T-cell (primary cell): ENCODE measurements at regions not wholly inside any gene's neighbourhood (a gene's known extent, or its start where the extent isn't known, plus 50 kb on each side); places are given as distances from the start of the nearest gene placed in this dataset.

Experiments
- ATAC-seq, 4 experiments: fragments of 200-7000 bp in 3 of 4; fragments of 150-1000 bp in 1 of 4; cut with Tn5 transposase; replicated peaks in 1 of 4; 1 replicate in 3 of 4; 2 replicates in 1 of 4; pipeline ENCODE4 v1.10.0; 2021; ENCODE audit warnings: moderate library complexity in 3 of 4, mild to moderate bottlenecking in 2 of 4, moderate number of reproducible peaks in 1 of 4
- CTCF ChIA-PET, 2 donors: fragments of 300-600 bp; sonication (Branson Sonifier 250); formaldehyde crosslinking; loops; one replicate each; lab custom pipeline; 2022; ENCODE audit warnings: antibody characterized with exemption in 2 of 2; lab: Charles Lee
- POLR2A ChIA-PET, 2 donors: fragments of 300-600 bp; sonication (Branson Sonifier 250); formaldehyde crosslinking; loops; one replicate each; lab custom pipeline; 2022; ENCODE audit warnings: antibody characterized with exemption in 2 of 2; lab: Charles Lee
- DNase-seq, 35 experiments: peaks; one replicate each; pipeline versions ENCODE4 v3.0.0 to v3.0.0-alpha.2; 2013 to 2023
- H3K27ac ChIP-seq: one replicate; pipeline ENCODE4 v1.5.1; 2013; ENCODE audit warnings: low read length
- H3K27me3 ChIP-seq, 2 experiments: replicated peaks in 1 of 2; 1 replicate in 1 of 2; 2 replicates in 1 of 2; pipeline versions ENCODE4 v1.6.1 to v1.7.0; 2013; ENCODE audit warnings: low read length in 1 of 2, mixed read lengths in 1 of 2; ENCODE audit not compliant: control insufficient read depth in 2 of 2, insufficient read depth in 2 of 2; ENCODE audit errors: extremely low read depth in 1 of 2
- H3K36me3 ChIP-seq, 2 donors: 1 replicate in 1 of 2; 2 replicates in 1 of 2; pipeline versions ENCODE4 v1.6.1 to v1.7.0; 2013; ENCODE audit warnings: low read length in 1 of 2; ENCODE audit not compliant: control insufficient read depth in 2 of 2, insufficient read depth in 1 of 2; ENCODE audit errors: extremely low read depth in 1 of 2
- H3K4me1 ChIP-seq, 2 experiments: 1 replicate in 1 of 2; 2 replicates in 1 of 2; pipeline versions ENCODE4 v1.6.1 to v1.7.0; 2013; ENCODE audit warnings: low read length in 2 of 2, mixed read lengths in 1 of 2; ENCODE audit not compliant: insufficient read depth in 2 of 2, control insufficient read depth in 1 of 2; ENCODE audit errors: extremely low read depth in 1 of 2
- H3K4me3 ChIP-seq, 2 donors: 1 replicate in 1 of 2; 2 replicates in 1 of 2; pipeline versions ENCODE4 v1.5.1 to v1.7.0; 2013; ENCODE audit warnings: mild to moderate bottlenecking in 2 of 2, low read length in 1 of 2, moderate library complexity in 1 of 2; ENCODE audit not compliant: control insufficient read depth in 1 of 2; ENCODE audit errors: extremely low read depth in 1 of 2
- H3K9me3 ChIP-seq: 2 replicates; pipeline ENCODE4 v1.7.0; 2013
- H3K27ac Mint-ChIP-seq, 2 donors: one replicate each; pipeline ENCODE4 v1.8.0; 2020 to 2021; ENCODE audit warnings: mild to moderate bottlenecking in 2 of 2, mixed read lengths in 2 of 2
- H3K27me3 Mint-ChIP-seq, 2 donors: one replicate each; pipeline ENCODE4 v1.8.0; 2021 to 2022; ENCODE audit warnings: mixed read lengths in 2 of 2
- H3K36me3 Mint-ChIP-seq: one replicate; pipeline ENCODE4 v1.8.0; 2021; ENCODE audit warnings: mixed read lengths
- H3K4me1 Mint-ChIP-seq, 3 donors: one replicate each; pipeline ENCODE4 v1.8.0; 2020 to 2022; ENCODE audit warnings: mixed read lengths in 3 of 3, mild to moderate bottlenecking in 1 of 3
- H3K4me3 Mint-ChIP-seq, 3 donors: one replicate each; pipeline ENCODE4 v1.8.0; 2020 to 2022; ENCODE audit warnings: mild to moderate bottlenecking in 3 of 3, mixed read lengths in 3 of 3, moderate library complexity in 3 of 3
- H3K9me3 Mint-ChIP-seq, 3 donors: one replicate each; pipeline ENCODE4 v1.8.0; 2020 to 2022; ENCODE audit warnings: mixed read lengths in 3 of 3
- WGBS: methylation state at CpG from one replicate; pipeline ENCODE4 v1.1.5; 2013; ENCODE audit warnings: missing lambda C conversion rate; ENCODE audit not compliant: insufficient coverage; 5-methylcytosine and 5-hydroxymethylcytosine counted together

DNA sequence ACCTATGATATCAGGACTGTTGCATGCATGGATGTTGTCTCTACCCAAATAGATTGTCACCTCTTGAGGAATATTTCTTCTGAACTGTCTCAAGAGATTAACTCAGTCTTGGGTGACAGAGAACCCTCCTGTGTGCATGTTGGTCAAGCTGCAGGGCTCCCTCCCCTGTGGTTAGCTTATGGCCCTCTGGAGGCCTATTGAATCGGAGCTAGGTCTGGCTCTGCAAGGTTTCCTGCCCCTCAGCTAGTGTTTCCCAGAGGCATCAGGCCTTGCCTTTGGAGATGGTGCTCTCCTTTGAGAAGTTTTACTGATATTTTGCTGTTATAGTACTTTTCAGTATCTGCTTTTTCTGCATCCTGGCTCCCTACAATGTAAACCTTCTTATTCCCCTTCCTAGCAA is 769.2 kb upstream of the FAM98A start:
- ATAC-seq (no peak), DNase-seq (no peak)
- H3K27ac Mint-ChIP-seq = no peak overlapping the region
- Histone ChIP-seq H3K4me3 (no peak overlapping the region), H3K9me3 (no peaks in the 10 kb centered on the region), H3K27ac (no peak overlapping the region), H3K36me3 (no peaks in the 10 kb centered on the region), H3K4me1 (no peaks in the 10 kb centered on the region), H3K27me3 (no peaks in the 10 kb centered on the region)
- H3K27me3 Mint-ChIP-seq = no peaks in the 10 kb centered on the region
- no CpG with 5 or more reads among the region's 1 CpG for WGBS
- H3K4me3 Mint-ChIP-seq = no peak overlapping the region
- H3K4me1 Mint-ChIP-seq = no peaks in the 10 kb centered on the region
- POLR2A ChIA-PET = no interaction called here
- CTCF ChIA-PET = no interaction called here
- peaks cover 0 to 16% (median 3%) of the 10 kb centered on the region in 3 donors for H3K9me3 Mint-ChIP-seq
- H3K36me3 Mint-ChIP-seq = no peaks in the 10 kb centered on the region

GRCh38 chr2:34365932-34366331 is 766.8 kb upstream of the FAM98A start:
- CTCF ChIA-PET = no interaction called here
- H3K36me3 ChIP-seq = no peaks in the 10 kb centered on the region
- no peaks in the 10 kb centered on the region for H3K27me3 ChIP-seq
- H3K9me3 ChIP-seq = no peaks in the 10 kb centered on the region
- POLR2A ChIA-PET = no interaction called here
- H3K27me3 Mint-ChIP-seq = no peaks in the 10 kb centered on the region
- no peak overlapping the region for H3K4me3 ChIP-seq
- no peaks in the 10 kb centered on the region for H3K4me1 ChIP-seq
- no peak for DNase-seq
- no peak overlapping the region for H3K27ac Mint-ChIP-seq
- WGBS = no CpG with 5 or more reads among the region's 3 CpGs
- peaks cover 0 to 16% (median 4%) of the 10 kb centered on the region in 3 donors for H3K9me3 Mint-ChIP-seq
- no peak overlapping the region for H3K27ac ChIP-seq
- H3K4me3 Mint-ChIP-seq = no peak overlapping the region
- no peak for ATAC-seq
- no peaks in the 10 kb centered on the region for H3K4me1 Mint-ChIP-seq
- no peaks in the 10 kb centered on the region for H3K36me3 Mint-ChIP-seq

DNA sequence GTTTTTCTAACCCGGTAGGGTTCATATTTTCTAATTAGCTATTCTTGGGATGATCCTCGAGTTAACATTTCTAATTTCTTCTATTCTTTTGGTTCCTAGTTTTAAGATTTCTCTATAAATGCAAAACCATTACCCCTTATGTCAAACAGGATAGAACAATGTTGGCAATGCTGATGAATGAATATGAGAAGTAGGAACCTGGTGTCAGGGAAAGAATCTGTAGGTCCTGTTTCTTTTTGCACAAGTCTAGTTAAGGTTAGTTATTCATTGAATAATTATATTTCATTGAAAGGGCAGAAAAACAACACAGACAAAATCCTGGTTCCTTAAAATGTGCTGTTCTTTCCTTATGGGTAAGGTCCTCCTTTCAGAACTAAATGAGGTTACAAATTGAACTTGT is 766.4 kb upstream of the FAM98A start:
- POLR2A ChIA-PET = no interaction called here

GRCh38 chr2:34353509-34354113 is 754.5 kb upstream of the FAM98A start:
- Mint-ChIP-seq H3K27me3 (no peaks in the 10 kb centered on the region), H3K36me3 (no peaks in the 10 kb centered on the region), H3K4me3 (no peak overlapping the region), H3K4me1 (no peaks in the 10 kb centered on the region), H3K9me3 (peaks cover 3 to 10% (median 4%) of the 10 kb centered on the region in 3 donors), H3K27ac (no peak overlapping the region)
- Histone ChIP-seq H3K27me3 (no peaks in the 10 kb centered on the region), H3K9me3 (no peaks in the 10 kb centered on the region), H3K4me1 (no peaks in the 10 kb centered on the region), H3K4me3 (no peak overlapping the region), H3K36me3 (no peaks in the 10 kb centered on the region), H3K27ac (no peak overlapping the region)
- ATAC-seq (no peak), DNase-seq (no peak)
- no CpG with 5 or more reads among the region's 2 CpGs for WGBS
- ChIA-PET CTCF (no interaction called here), POLR2A (no interaction called here)

More for the DNA sequence above, 766.4 kb upstream of the FAM98A start:
- no peaks in the 10 kb centered on the region for H3K9me3 ChIP-seq
- no peak overlapping the region for H3K27ac ChIP-seq
- Mint-ChIP-seq H3K27me3 (no peaks in the 10 kb centered on the region), H3K4me3 (no peak overlapping the region), H3K9me3 (peaks cover 0 to 16% (median 3%) of the 10 kb centered on the region in 3 donors), H3K4me1 (no peaks in the 10 kb centered on the region), H3K36me3 (no peaks in the 10 kb centered on the region), H3K27ac (no peak overlapping the region)
- H3K4me1 ChIP-seq = no peaks in the 10 kb centered on the region
- ATAC-seq (no peak), DNase-seq (no peak)
- no CpG with 5 or more reads among the region's 2 CpGs for WGBS
- no peaks in the 10 kb centered on the region for H3K27me3 ChIP-seq
- H3K36me3 ChIP-seq = no peaks in the 10 kb centered on the region
- CTCF ChIA-PET = no interaction called here
- H3K4me3 ChIP-seq = no peak overlapping the region

GRCh38 chr2:34349527-34349926 is 750.4 kb upstream of the FAM98A start:
- H3K27me3 Mint-ChIP-seq = no peaks in the 10 kb centered on the region
- no CpG with 5 or more reads among the region's 1 CpG for WGBS
- no peak overlapping the region for H3K27ac Mint-ChIP-seq
- no peaks in the 10 kb centered on the region for H3K36me3 Mint-ChIP-seq
- no peaks in the 10 kb centered on the region for H3K4me1 ChIP-seq
- ChIA-PET CTCF (interaction anchor here in 1 of 2 donors (0.5 kb wide), 1 partner anchor 239 kb away, joined by 4 read pairs; no protein-coding TSS in a partner anchor), POLR2A (no interaction called here)
- ATAC-seq = no peak
- no peaks in the 10 kb centered on the region for H3K9me3 ChIP-seq
- no peak overlapping the region for H3K4me3 Mint-ChIP-seq
- peaks cover 0 to 10% (median 6%) of the 10 kb centered on the region in 3 donors for H3K9me3 Mint-ChIP-seq
- H3K27me3 ChIP-seq = no peaks in the 10 kb centered on the region
- H3K36me3 ChIP-seq = no peaks in the 10 kb centered on the region
- H3K4me3 ChIP-seq = no peak overlapping the region
- no peaks in the 10 kb centered on the region for H3K4me1 Mint-ChIP-seq
- no peak overlapping the region for H3K27ac ChIP-seq
- no peak for DNase-seq

GRCh38 chr2:34345030-34345429 is 745.9 kb upstream of the FAM98A start:
- Mint-ChIP-seq H3K4me1 (no peaks in the 10 kb centered on the region), H3K27ac (no peak overlapping the region), H3K36me3 (no peaks in the 10 kb centered on the region), H3K4me3 (no peak overlapping the region), H3K9me3 (peaks cover 6 to 10% (median 8%) of the 10 kb centered on the region in 3 donors), H3K27me3 (no peaks in the 10 kb centered on the region)
- no CpG with 5 or more reads among the region's 2 CpGs for WGBS
- Histone ChIP-seq H3K4me3 (no peak overlapping the region), H3K9me3 (no peaks in the 10 kb centered on the region), H3K27me3 (no peaks in the 10 kb centered on the region), H3K4me1 (no peaks in the 10 kb centered on the region), H3K36me3 (no peaks in the 10 kb centered on the region), H3K27ac (no peak overlapping the region)
- ChIA-PET CTCF (no interaction called here), POLR2A (no interaction called here)
- DNase-seq (no peak), ATAC-seq (no peak)

GRCh38 chr2:34340307-34340706 is 741.2 kb upstream of the FAM98A start:
- H3K36me3 ChIP-seq = no peaks in the 10 kb centered on the region
- no peak overlapping the region for H3K4me3 ChIP-seq
- H3K9me3 ChIP-seq = no peaks in the 10 kb centered on the region
- ChIA-PET POLR2A (no interaction called here), CTCF (no interaction called here)
- no peak for ATAC-seq
- no peaks in the 10 kb centered on the region for H3K4me1 ChIP-seq
- Mint-ChIP-seq H3K27me3 (no peaks in the 10 kb centered on the region), H3K4me1 (no peaks in the 10 kb centered on the region), H3K36me3 (no peaks in the 10 kb centered on the region), H3K9me3 (peaks cover 2 to 14% (median 3%) of the 10 kb centered on the region in 3 donors), H3K27ac (no peak overlapping the region), H3K4me3 (no peak overlapping the region)
- WGBS = no CpG with 5 or more reads among the region's 1 CpG
- H3K27me3 ChIP-seq = no peaks in the 10 kb centered on the region
- H3K27ac ChIP-seq = no peak overlapping the region
- no peak for DNase-seq
